GM20000 (cell line): ENCODE measurements at regions not wholly inside any gene's neighbourhood (a gene's known extent, or its start where the extent isn't known, plus 50 kb on each side); places are given as distances from the start of the nearest gene placed in this dataset.

Experiments used
- DNase-seq: peaks from one replicate; pipeline ENCODE4 v3.0.0; 2012; ENCODE audit warnings: low spot score
- CTCF ChIP-seq: IDR thresholded peaks from 2 replicates; pipeline ENCODE4 v1.5.1; 2012; ENCODE audit warnings: mild to moderate bottlenecking, control low read depth; ENCODE audit errors: extremely low read depth, missing control alignments

- DNase-seq: no peak
- TF ChIP-seq CTCF: no peak
These were observed 165.6 kb upstream of the IRX2 start for GRCh38 chr5:2917093-2917492.

- DNase-seq: no peak
- no peak for TF ChIP-seq CTCF
These were observed 164.7 kb upstream of the IRX2 start for GRCh38 chr5:2916076-2916682.

GRCh38 chr5:2914981-2915484, 163.6 kb upstream of the IRX2 start:
- TF ChIP-seq CTCF: no peak
- DNase-seq: no peak

- TF ChIP-seq CTCF: no peak
- no peak for DNase-seq
These were observed 162.7 kb upstream of the IRX2 start for GRCh38 chr5:2914022-2914661.

GRCh38 chr5:2913281-2913680, 161.8 kb upstream of the IRX2 start:
- DNase-seq: no peak
- TF ChIP-seq CTCF: no peak

GRCh38 chr5:2912741-2913140, 161.3 kb upstream of the IRX2 start:
- DNase-seq: no peak

More at GRCh38 chr5:2912741-2913140, 161.3 kb upstream of the IRX2 start:
- no peak for TF ChIP-seq CTCF
